ENCODE measurements at regions not wholly inside any gene's neighbourhood (a gene's known extent, or its start where the extent isn't known, plus 50 kb on each side); places are given as distances from the start of the nearest gene placed in this dataset.

- Histone ChIP-seq H3K27ac (ENCODE audit: low read depth in 1 of 2, low read length in 2 of 2) (no peak overlapping the region), H3K36me3 (ENCODE audit: control insufficient read depth in 4 of 4, insufficient read depth in 3 of 4, low read depth in 1 of 4, low read length in 3 of 4) (no peaks in the 10 kb centered on the region), H3K4me1 (ENCODE audit: control insufficient read depth in 4 of 4, insufficient read depth in 4 of 4, low read length in 3 of 4) (no peaks in the 10 kb centered on the region), H3K9me3 (ENCODE audit: control insufficient read depth in 4 of 4, low read length in 3 of 4) (no peaks in the 10 kb centered on the region), H3K27me3 (ENCODE audit: control insufficient read depth in 4 of 4, insufficient read depth in 4 of 4, low read length in 3 of 4) (peaks cover 0 to 3% (median 0%) of the 10 kb centered on the region in 4 donors), H3K4me3 (ENCODE audit: low read depth in 1 of 3, low read length in 3 of 3) (no peak overlapping the region), H3K9ac (ENCODE audit: low read depth in 1 of 2, low read length in 2 of 2) (no peak overlapping the region)
- no peak for TF ChIP-seq FOXA2 (IDR thresholded peaks at IDR 0.05)
- TF ChIP-seq HNF4A (conservative IDR thresholded peaks at IDR 0.05) = no peak
- no peak for TF ChIP-seq MAX (IDR thresholded peaks at IDR 0.05)
- TF ChIP-seq RAD21 (IDR thresholded peaks at IDR 0.05) = no peak
- no peak for TF ChIP-seq TAF1 (conservative IDR thresholded peaks at IDR 0.05)
- no peak for TF ChIP-seq GABPA (IDR thresholded peaks at IDR 0.05 in 1 of 2, conservative IDR thresholded peaks at IDR 0.05 in 1 of 2)
- TF ChIP-seq SP1 (IDR thresholded peaks at IDR 0.05) = no peak
- no peak for TF ChIP-seq YY1 (IDR thresholded peaks at IDR 0.05)
- TF ChIP-seq RXRA (IDR thresholded peaks at IDR 0.05) = no peak
- no peak for TF ChIP-seq HNF4G (IDR thresholded peaks at IDR 0.05)
- TF ChIP-seq JUND (IDR thresholded peaks at IDR 0.05) = no peak
- no peak for TF ChIP-seq FOXA1 (IDR thresholded peaks at IDR 0.05)
- TF ChIP-seq NR2F2 (IDR thresholded peaks at IDR 0.05) = no peak
- TF ChIP-seq REST (IDR thresholded peaks at IDR 0.05) = no peak
- no peak for TF ChIP-seq ZBTB33 (IDR thresholded peaks at IDR 0.05)
- DNase-seq (ENCODE audit: low spot score) = no peak
These were observed 626.8 kb upstream of the PCDH9 start for GRCh38 chr13:67856955-67857354.

GRCh38 chr13:67855741-67856238, 625.7 kb upstream of the PCDH9 start:
- Histone ChIP-seq H3K9me3 (ENCODE audit: control insufficient read depth in 4 of 4, low read length in 3 of 4) (no peaks in the 10 kb centered on the region), H3K27me3 (ENCODE audit: control insufficient read depth in 4 of 4, insufficient read depth in 4 of 4, low read length in 3 of 4) (peaks cover 0 to 3% (median 0%) of the 10 kb centered on the region in 4 donors), H3K9ac (ENCODE audit: low read depth in 1 of 2, low read length in 2 of 2) (no peak overlapping the region), H3K36me3 (ENCODE audit: control insufficient read depth in 4 of 4, insufficient read depth in 3 of 4, low read depth in 1 of 4, low read length in 3 of 4) (no peaks in the 10 kb centered on the region), H3K27ac (ENCODE audit: low read depth in 1 of 2, low read length in 2 of 2) (no peak overlapping the region), H3K4me1 (ENCODE audit: control insufficient read depth in 4 of 4, insufficient read depth in 4 of 4, low read length in 3 of 4) (no peaks in the 10 kb centered on the region), H3K4me3 (ENCODE audit: low read depth in 1 of 3, low read length in 3 of 3) (no peak overlapping the region)
- 29% methylated on average over 4 of the region's 4 CpGs for WGBS
- no peak for DNase-seq (ENCODE audit: low spot score)
- no peak for TF ChIP-seq REST (IDR thresholded peaks at IDR 0.05)
- TF ChIP-seq HNF4G (IDR thresholded peaks at IDR 0.05) = no peak
- TF ChIP-seq NR2F2 (IDR thresholded peaks at IDR 0.05) = no peak
- TF ChIP-seq RXRA (IDR thresholded peaks at IDR 0.05) = no peak
- no peak for TF ChIP-seq SP1 (IDR thresholded peaks at IDR 0.05)
- no peak for TF ChIP-seq FOXA2 (IDR thresholded peaks at IDR 0.05)
- TF ChIP-seq YY1 (IDR thresholded peaks at IDR 0.05) = no peak
- TF ChIP-seq GABPA (IDR thresholded peaks at IDR 0.05 in 1 of 2, conservative IDR thresholded peaks at IDR 0.05 in 1 of 2) = no peak
- no peak for TF ChIP-seq EGR1 (IDR thresholded peaks at IDR 0.05; ENCODE audit: low read depth in 2 of 2)
- no peak for TF ChIP-seq ATF3 (IDR thresholded peaks at IDR 0.05)
